ENCODE measurements at regions not wholly inside any gene's neighbourhood (a gene's known extent, or its start where the extent isn't known, plus 50 kb on each side); places are given as distances from the start of the nearest gene placed in this dataset.
"Not testable (repeated sequence)": the region's sequence is repeated elsewhere in the genome, so short reads cannot be mapped to it uniquely, and the experiment has no call there.

- no peaks in the 10 kb centered on the region for H3K9me3 ChIP-seq (ENCODE audit: control insufficient read depth, low read length)
- ATAC-seq (no peak), DNase-seq (no peak)
- H3K27ac ChIP-seq (ENCODE audit: low read length): no peak overlapping the region
- no peak overlapping the region for H3K4me3 ChIP-seq (ENCODE audit: low read length)
- intact Hi-C loops (cut with DNase I): no loop called here
- no peaks in the 10 kb centered on the region for H3K27me3 ChIP-seq (ENCODE audit: control insufficient read depth, insufficient read depth)
- 73% methylated on average over 11 of the region's 11 CpGs for WGBS
- no peaks in the 10 kb centered on the region for H3K4me1 ChIP-seq (ENCODE audit: control insufficient read depth, insufficient read depth, low read length)
These were observed 118.1 kb upstream of the EGR2 start for GRCh38 chr10:62934258-62934657.

GRCh38 chr10:62928763-62929162 lies 112.6 kb upstream of the EGR2 start:
- H3K9me3 ChIP-seq (ENCODE audit: control insufficient read depth, low read length); H3K4me1 ChIP-seq (ENCODE audit: control insufficient read depth, insufficient read depth, low read length); intact Hi-C loops (cut with DNase I); H3K27me3 ChIP-seq (ENCODE audit: control insufficient read depth, insufficient read depth); H3K27ac ChIP-seq (ENCODE audit: low read length); H3K4me3 ChIP-seq (ENCODE audit: low read length); DNase-seq; ATAC-seq: not testable (repeated sequence)
- 93% methylated on average over 24 of the region's 24 CpGs for WGBS

GRCh38 chr10:62926407-62926806 lies 110.2 kb upstream of the EGR2 start:
- intact Hi-C loops (cut with DNase I): no loop called here
- Histone ChIP-seq H3K4me1 (ENCODE audit: control insufficient read depth, insufficient read depth, low read length) (no peaks in the 10 kb centered on the region), H3K27me3 (ENCODE audit: control insufficient read depth, insufficient read depth) (no peaks in the 10 kb centered on the region), H3K4me3 (ENCODE audit: low read length) (no peak overlapping the region), H3K9me3 (ENCODE audit: control insufficient read depth, low read length) (no peaks in the 10 kb centered on the region), H3K27ac (ENCODE audit: low read length) (no peak overlapping the region)
- ATAC-seq: no peak
- DNase-seq: no peak
- 75% methylated on average over 1 of the region's 1 CpG for WGBS

GRCh38 chr10:62924344-62924748 lies 108.2 kb upstream of the EGR2 start:
- ATAC-seq: no peak

GRCh38 chr10:62919776-62920175 lies 103.6 kb upstream of the EGR2 start:
- Histone ChIP-seq H3K27ac (ENCODE audit: low read length) (no peak overlapping the region), H3K4me1 (ENCODE audit: control insufficient read depth, insufficient read depth, low read length) (no peaks in the 10 kb centered on the region), H3K27me3 (ENCODE audit: control insufficient read depth, insufficient read depth) (no peaks in the 10 kb centered on the region), H3K9me3 (ENCODE audit: control insufficient read depth, low read length) (no peaks in the 10 kb centered on the region), H3K4me3 (ENCODE audit: low read length) (no peak overlapping the region)
- ATAC-seq: no peak
- no peak for DNase-seq
- WGBS: 91% methylated on average over 3 of the region's 3 CpGs
- intact Hi-C loops (cut with DNase I): no loop called here

More at GRCh38 chr10:62924344-62924748, 108.2 kb upstream of the EGR2 start:
- Histone ChIP-seq H3K27me3 (ENCODE audit: control insufficient read depth, insufficient read depth) (no peaks in the 10 kb centered on the region), H3K9me3 (ENCODE audit: control insufficient read depth, low read length) (no peaks in the 10 kb centered on the region), H3K4me1 (ENCODE audit: control insufficient read depth, insufficient read depth, low read length) (no peaks in the 10 kb centered on the region), H3K27ac (ENCODE audit: low read length) (no peak overlapping the region), H3K4me3 (ENCODE audit: low read length) (no peak overlapping the region)
- intact Hi-C loops (cut with DNase I): no loop called here
- WGBS: 57% methylated on average over 20 of the region's 20 CpGs
- DNase-seq: no peak

- H3K27ac ChIP-seq (ENCODE audit: low read length): no peak overlapping the region
- H3K27me3 ChIP-seq (ENCODE audit: control insufficient read depth, insufficient read depth): no peaks in the 10 kb centered on the region
- WGBS: 78% methylated on average over 9 of the region's 9 CpGs
- no peaks in the 10 kb centered on the region for H3K9me3 ChIP-seq (ENCODE audit: control insufficient read depth, low read length)
- no peaks in the 10 kb centered on the region for H3K4me1 ChIP-seq (ENCODE audit: control insufficient read depth, insufficient read depth, low read length)
- intact Hi-C loops (cut with DNase I): no loop called here
- H3K4me3 ChIP-seq (ENCODE audit: low read length): no peak overlapping the region
- no peak for DNase-seq
- ATAC-seq: no peak
These were observed 101.5 kb upstream of the EGR2 start for GRCh38 chr10:62917475-62918238.

- H3K27ac ChIP-seq (ENCODE audit: low read length): no peak overlapping the region
- intact Hi-C loops (cut with DNase I): no loop called here
- H3K27me3 ChIP-seq (ENCODE audit: control insufficient read depth, insufficient read depth): no peaks in the 10 kb centered on the region
- ATAC-seq: peak; percentile 88 to 95
- DNase-seq: no peak
- no peaks in the 10 kb centered on the region for H3K4me1 ChIP-seq (ENCODE audit: control insufficient read depth, insufficient read depth, low read length)
- WGBS: 54% methylated on average over 1 of the region's 1 CpG
- H3K4me3 ChIP-seq (ENCODE audit: low read length): no peak overlapping the region
- H3K9me3 ChIP-seq (ENCODE audit: control insufficient read depth, low read length): no peaks in the 10 kb centered on the region
These were observed 100.0 kb upstream of the EGR2 start for GRCh38 chr10:62916141-62916603.

- intact Hi-C loops (cut with DNase I): no loop called here
- Histone ChIP-seq H3K4me3 (ENCODE audit: low read length) (no peak overlapping the region), H3K4me1 (ENCODE audit: control insufficient read depth, insufficient read depth, low read length) (no peaks in the 10 kb centered on the region), H3K27ac (ENCODE audit: low read length) (no peak overlapping the region), H3K27me3 (ENCODE audit: control insufficient read depth, insufficient read depth) (no peaks in the 10 kb centered on the region), H3K9me3 (ENCODE audit: control insufficient read depth, low read length) (no peaks in the 10 kb centered on the region)
- ATAC-seq: peak; percentile 64 to 82
- no peak for DNase-seq
These were observed 99.0 kb upstream of the EGR2 start for GRCh38 chr10:62915158-62915557.

- Histone ChIP-seq H3K4me3 (ENCODE audit: low read length) (no peak overlapping the region), H3K9me3 (ENCODE audit: control insufficient read depth, low read length) (no peaks in the 10 kb centered on the region), H3K27me3 (ENCODE audit: control insufficient read depth, insufficient read depth) (no peaks in the 10 kb centered on the region), H3K4me1 (ENCODE audit: control insufficient read depth, insufficient read depth, low read length) (no peaks in the 10 kb centered on the region), H3K27ac (ENCODE audit: low read length) (no peak overlapping the region)
- WGBS: 26% methylated on average over 3 of the region's 3 CpGs
- DNase-seq (no peak), ATAC-seq (no peak)
- intact Hi-C loops (cut with DNase I): no loop called here
These were observed 95.9 kb upstream of the EGR2 start for GRCh38 chr10:62912086-62912485.

- no peak overlapping the region for H3K27ac ChIP-seq (ENCODE audit: low read length)
These were observed 95.2 kb upstream of the EGR2 start for GRCh38 chr10:62911210-62911963.

GRCh38 chr10:62907470-62908212 lies 91.5 kb upstream of the EGR2 start:
- ATAC-seq (no peak), DNase-seq (no peak)
- Histone ChIP-seq H3K4me1 (ENCODE audit: control insufficient read depth, insufficient read depth, low read length) (no peaks in the 10 kb centered on the region), H3K9me3 (ENCODE audit: control insufficient read depth, low read length) (no peaks in the 10 kb centered on the region), H3K27me3 (ENCODE audit: control insufficient read depth, insufficient read depth) (no peaks in the 10 kb centered on the region), H3K27ac (ENCODE audit: low read length) (no peak overlapping the region), H3K4me3 (ENCODE audit: low read length) (no peak overlapping the region)
- intact Hi-C loops (cut with DNase I): no loop called here
- 85% methylated on average over 8 of the region's 8 CpGs for WGBS

More at GRCh38 chr10:62911210-62911963, 95.2 kb upstream of the EGR2 start:
- DNase-seq: no peak
- no peak for ATAC-seq
- no peaks in the 10 kb centered on the region for H3K9me3 ChIP-seq (ENCODE audit: control insufficient read depth, low read length)
- WGBS: 73% methylated on average over 11 of the region's 11 CpGs
- intact Hi-C loops (cut with DNase I): no loop called here
- H3K27me3 ChIP-seq (ENCODE audit: control insufficient read depth, insufficient read depth): no peaks in the 10 kb centered on the region
- H3K4me1 ChIP-seq (ENCODE audit: control insufficient read depth, insufficient read depth, low read length): no peaks in the 10 kb centered on the region
- H3K4me3 ChIP-seq (ENCODE audit: low read length): no peak overlapping the region
